OCI-LY7 (cell line): ENCODE measurements at regions not wholly inside any gene's neighbourhood (a gene's known extent, or its start where the extent isn't known, plus 50 kb on each side); places are given as distances from the start of the nearest gene placed in this dataset.
"Not testable (repeated sequence)": the region's sequence is repeated elsewhere in the genome, so short reads cannot be mapped to it uniquely, and the experiment has no call there.

Experiments
- BruUV-seq: library from RNA; stranded (reverse); fragments of 400-500 nt; replicated peaks from 2 replicates; lab custom pipeline; 2021; lab: Mats Ljungman, UMichigan
- CTCF ChIA-PET: fragments of 300-600 bp; sonication (Branson Sonifier 250); formaldehyde crosslinking; loops from one replicate; lab custom pipeline; 2022; ENCODE audit warnings: antibody characterized with exemption; ENCODE audit not compliant: unreplicated experiment; lab: Charles Lee
- POLR2A ChIA-PET: fragments of 300-600 bp; sonication (Branson Sonifier 250); formaldehyde crosslinking; loops from one replicate; lab custom pipeline; 2022; ENCODE audit warnings: antibody characterized with exemption; lab: Charles Lee
- DNase-seq: peaks from one replicate; pipeline ENCODE4 v3.0.0-alpha.2; 2015; ENCODE audit warnings: low spot score
- H2AFZ ChIP-seq: fragments of 200-600 bp; sonication (generic), shearing (Covaris generic); 2 replicates; pipeline ENCODE4 v1.6.1; 2014; ENCODE audit warnings: mild to moderate bottlenecking, antibody characterized with exemption, low read length, moderate library complexity
- H3K27ac ChIP-seq: fragments of 200-600 bp; sonication (generic); 2 replicates; pipeline ENCODE4 v1.5.1; 2014; ENCODE audit warnings: mixed run types, low read depth, mild to moderate bottlenecking, moderate library complexity, low read length, inconsistent platforms; ENCODE audit not compliant: poor library complexity, severe bottlenecking
- H3K36me3 ChIP-seq: fragments of 200-600 bp; sonication (generic); 2 replicates; pipeline ENCODE4 v1.6.1; 2014; ENCODE audit warnings: mild to moderate bottlenecking, antibody characterized with exemption, low read length, moderate library complexity, mixed read lengths; ENCODE audit not compliant: insufficient read depth
- H3K4me1 ChIP-seq: fragments of 200-600 bp; sonication (generic); 2 replicates; pipeline ENCODE4 v1.5.1; 2014; ENCODE audit warnings: mild to moderate bottlenecking, low read length; ENCODE audit not compliant: insufficient read depth, poor library complexity, severe bottlenecking
- H3K4me2 ChIP-seq: fragments of 200-600 bp; sonication (generic); 2 replicates; pipeline ENCODE4 v1.6.1; 2014; ENCODE audit warnings: mild to moderate bottlenecking, low read length
- H3K4me3 ChIP-seq: fragments of 200-600 bp; sonication (generic); 2 replicates; pipeline ENCODE4 v1.5.1; 2014; ENCODE audit warnings: mild to moderate bottlenecking, low read depth, low read length; ENCODE audit not compliant: poor library complexity, severe bottlenecking
- H3K79me2 ChIP-seq: fragments of 200-600 bp; sonication (generic); 2 replicates; pipeline ENCODE4 v1.6.1; 2016; ENCODE audit warnings: low read depth, mild to moderate bottlenecking, low read length, moderate library complexity, mixed read lengths; ENCODE audit not compliant: insufficient read depth
- H3K9me2 ChIP-seq: fragments of 200-600 bp; sonication (generic); 2 replicates; pipeline ENCODE4 v1.6.1; 2016; ENCODE audit warnings: mild to moderate bottlenecking, low read length, mixed read lengths; ENCODE audit not compliant: insufficient read depth
- H3K9me3 ChIP-seq: fragments of 200-600 bp; sonication (generic); 2 replicates; pipeline ENCODE4 v1.6.1; 2014; ENCODE audit warnings: mild to moderate bottlenecking, mixed run types, low read length, mixed read lengths
- H4K20me1 ChIP-seq: fragments of 200-600 bp; sonication (generic); 2 replicates; pipeline ENCODE4 v1.6.1; 2014; ENCODE audit warnings: mild to moderate bottlenecking, antibody characterized with exemption, low read length, moderate library complexity, mixed read lengths; ENCODE audit not compliant: insufficient read depth
- intact Hi-C: fragments of 100-400 bp; cut with micrococcal nuclease; formaldehyde crosslinking; loops from one replicate; pipeline ENCODE4 v1.10.0; 2022; ENCODE audit not compliant: unreplicated experiment

- BruUV-seq, intact Hi-C loops, H3K4me3 ChIP-seq, H3K9me3 ChIP-seq, H3K4me2 ChIP-seq, CTCF ChIA-PET, H3K36me3 ChIP-seq, H3K4me1 ChIP-seq, H3K27ac ChIP-seq, H2AFZ ChIP-seq, H3K9me2 ChIP-seq, H3K79me2 ChIP-seq, H4K20me1 ChIP-seq, DNase-seq, POLR2A ChIA-PET: not testable (repeated sequence)
Observed at GRCh38 chr15:31708703-31709327, 321.5 kb upstream of the CHRNA7 start.

GRCh38 chr15:31709479-31709878 is 320.8 kb upstream of the CHRNA7 start:
- H3K27ac ChIP-seq, BruUV-seq, intact Hi-C loops, H3K4me3 ChIP-seq, H3K4me2 ChIP-seq, H4K20me1 ChIP-seq, POLR2A ChIA-PET, CTCF ChIA-PET, H3K79me2 ChIP-seq, H3K36me3 ChIP-seq, DNase-seq, H3K4me1 ChIP-seq, H2AFZ ChIP-seq, H3K9me2 ChIP-seq, H3K9me3 ChIP-seq: not testable (repeated sequence)

- DNase-seq, CTCF ChIA-PET, H3K4me3 ChIP-seq, intact Hi-C loops, H4K20me1 ChIP-seq, H3K4me2 ChIP-seq, POLR2A ChIA-PET, H3K36me3 ChIP-seq, H3K79me2 ChIP-seq, BruUV-seq, H3K4me1 ChIP-seq, H3K9me2 ChIP-seq, H3K9me3 ChIP-seq, H2AFZ ChIP-seq, H3K27ac ChIP-seq: not testable (repeated sequence)
Observed at GRCh38 chr15:31710806-31711205, 319.5 kb upstream of the CHRNA7 start.

- H3K9me2 ChIP-seq, intact Hi-C loops, H3K79me2 ChIP-seq, H3K27ac ChIP-seq, H3K4me3 ChIP-seq, H3K9me3 ChIP-seq, H2AFZ ChIP-seq, CTCF ChIA-PET, H4K20me1 ChIP-seq, POLR2A ChIA-PET, H3K4me1 ChIP-seq, DNase-seq, H3K36me3 ChIP-seq, BruUV-seq, H3K4me2 ChIP-seq: not testable (repeated sequence)
Observed at GRCh38 chr15:31715208-31715607, 315.1 kb upstream of the CHRNA7 start.

GRCh38 chr15:31718625-31719024 is 311.7 kb upstream of the CHRNA7 start:
- H3K79me2 ChIP-seq, H3K36me3 ChIP-seq, H3K9me2 ChIP-seq, H4K20me1 ChIP-seq, H3K4me2 ChIP-seq, BruUV-seq, H3K4me1 ChIP-seq, DNase-seq, H3K4me3 ChIP-seq, H3K27ac ChIP-seq, intact Hi-C loops, H3K9me3 ChIP-seq, CTCF ChIA-PET, H2AFZ ChIP-seq, POLR2A ChIA-PET: not testable (repeated sequence)

GRCh38 chr15:31719396-31720022 is 310.8 kb upstream of the CHRNA7 start:
- H3K9me3 ChIP-seq, BruUV-seq, intact Hi-C loops, DNase-seq, H3K9me2 ChIP-seq, CTCF ChIA-PET, POLR2A ChIA-PET, H3K4me3 ChIP-seq, H3K4me1 ChIP-seq, H3K4me2 ChIP-seq, H3K79me2 ChIP-seq, H2AFZ ChIP-seq, H3K27ac ChIP-seq, H3K36me3 ChIP-seq, H4K20me1 ChIP-seq: not testable (repeated sequence)
